Osteoblast (primary cell): ENCODE measurements at regions not wholly inside any gene's neighbourhood (a gene's known extent, or its start where the extent isn't known, plus 50 kb on each side); places are given as distances from the start of the nearest gene placed in this dataset.

ENCODE experiments used
- DNase-seq: peaks from one replicate; pipeline ENCODE4 v3.0.0; 2011; ENCODE audit warnings: low spot score, mixed read lengths; ENCODE audit not compliant: insufficient read length; ENCODE audit errors: missing footprints
- H2AFZ ChIP-seq: 2 replicates; pipeline ENCODE4 v1.6.0; 2011; ENCODE audit warnings: mild to moderate bottlenecking, low read length
- H3K27ac ChIP-seq: 2 replicates; pipeline ENCODE4 v1.5.1; 2011; ENCODE audit warnings: mild to moderate bottlenecking, low read depth, low read length, moderate library complexity
- H3K27me3 ChIP-seq: 2 replicates; pipeline ENCODE4 v1.6.0; 2012; ENCODE audit warnings: mild to moderate bottlenecking, control low read depth, inconsistent platforms, low read length, moderate library complexity; ENCODE audit not compliant: insufficient read depth
- H3K36me3 ChIP-seq: 2 replicates; pipeline ENCODE4 v1.5.1; 2011; ENCODE audit warnings: mild to moderate bottlenecking, low read length, control low read depth, moderate library complexity; ENCODE audit not compliant: insufficient read depth
- H3K4me1 ChIP-seq: 2 replicates; pipeline ENCODE4 v1.5.1; 2011; ENCODE audit warnings: mild to moderate bottlenecking, low read length, control low read depth, moderate library complexity; ENCODE audit not compliant: insufficient read depth
- H3K4me2 ChIP-seq: 2 replicates; pipeline ENCODE4 v1.6.0; 2011; ENCODE audit warnings: mild to moderate bottlenecking, low read length; ENCODE audit not compliant: insufficient read depth
- H3K4me3 ChIP-seq: fragments of 200-600 bp; sonication (generic); 3 replicates; pipeline ENCODE4 v1.5.1; 2012; ENCODE audit warnings: mild to moderate bottlenecking, low read length, inconsistent platforms; ENCODE audit not compliant: insufficient read depth
- H3K79me2 ChIP-seq: 2 replicates; pipeline ENCODE4 v1.6.0; 2012; ENCODE audit warnings: mild to moderate bottlenecking, low read length, control low read depth, inconsistent platforms; ENCODE audit not compliant: insufficient read depth
- H3K9me3 ChIP-seq: 2 replicates; pipeline ENCODE4 v1.5.1; 2011; ENCODE audit warnings: low read depth, low read length, control low read depth
- H4K20me1 ChIP-seq: 2 replicates; pipeline ENCODE4 v1.6.0; 2012; ENCODE audit warnings: mild to moderate bottlenecking, low read length, control low read depth; ENCODE audit not compliant: insufficient read depth
- CTCF ChIP-seq: IDR thresholded peaks from 2 replicates; pipeline ENCODE4 v1.5.1; 2011; ENCODE audit warnings: mild to moderate bottlenecking, low read depth, low read length, moderate library complexity; ENCODE audit errors: extremely low read depth

GRCh38 chr11:56885177-56885576 is 103.5 kb upstream of the OR5AK2 start:
- H3K4me2 ChIP-seq = no peak overlapping the region
- no peaks in the 10 kb centered on the region for H3K4me1 ChIP-seq
- no peaks in the 10 kb centered on the region for H4K20me1 ChIP-seq
- no peak for DNase-seq
- H2AFZ ChIP-seq = no peak overlapping the region
- TF ChIP-seq CTCF = no peak
- no peaks in the 10 kb centered on the region for H3K27me3 ChIP-seq
- no peaks in the 10 kb centered on the region for H3K79me2 ChIP-seq
- H3K36me3 ChIP-seq = no peaks in the 10 kb centered on the region
- no peak overlapping the region for H3K4me3 ChIP-seq
- H3K27ac ChIP-seq = no peak overlapping the region
- no peaks in the 10 kb centered on the region for H3K9me3 ChIP-seq

GRCh38 chr11:56883371-56883987 is 105.2 kb upstream of the OR5AK2 start:
- Histone ChIP-seq H3K4me1 (no peaks in the 10 kb centered on the region), H3K27ac (no peak overlapping the region), H3K79me2 (no peaks in the 10 kb centered on the region), H4K20me1 (no peaks in the 10 kb centered on the region), H3K4me2 (no peak overlapping the region), H3K4me3 (no peak overlapping the region), H2AFZ (no peak overlapping the region), H3K36me3 (no peaks in the 10 kb centered on the region), H3K9me3 (no peaks in the 10 kb centered on the region), H3K27me3 (no peaks in the 10 kb centered on the region)
- peak; percentile 38 for DNase-seq
- TF ChIP-seq CTCF = no peak

- no peak for DNase-seq
- no peaks in the 10 kb centered on the region for H4K20me1 ChIP-seq
- H2AFZ ChIP-seq = no peak overlapping the region
- no peak overlapping the region for H3K27ac ChIP-seq
- no peak for TF ChIP-seq CTCF
- H3K79me2 ChIP-seq = no peaks in the 10 kb centered on the region
- H3K4me3 ChIP-seq = no peak overlapping the region
- H3K4me1 ChIP-seq = no peaks in the 10 kb centered on the region
- H3K27me3 ChIP-seq = no peaks in the 10 kb centered on the region
- no peaks in the 10 kb centered on the region for H3K9me3 ChIP-seq
- H3K36me3 ChIP-seq = no peaks in the 10 kb centered on the region
- no peak overlapping the region for H3K4me2 ChIP-seq
Observed at GRCh38 chr11:56876621-56877275, 112.0 kb upstream of the OR5AK2 start.

- no peaks in the 10 kb centered on the region for H3K9me3 ChIP-seq
- no peak overlapping the region for H3K4me3 ChIP-seq
Observed at GRCh38 chr11:56855217-56855616, 106.7 kb upstream of the OR9G4 start.

More at GRCh38 chr11:56855217-56855616, 106.7 kb upstream of the OR9G4 start:
- Histone ChIP-seq H3K27me3 (no peaks in the 10 kb centered on the region), H2AFZ (no peak overlapping the region), H4K20me1 (no peaks in the 10 kb centered on the region), H3K27ac (no peak overlapping the region), H3K4me2 (no peak overlapping the region), H3K4me1 (no peaks in the 10 kb centered on the region), H3K36me3 (no peaks in the 10 kb centered on the region), H3K79me2 (no peaks in the 10 kb centered on the region)
- no peak for TF ChIP-seq CTCF
- no peak for DNase-seq
